WTC11 (cell line): ENCODE measurements at regions not wholly inside any gene's neighbourhood (a gene's known extent, or its start where the extent isn't known, plus 50 kb on each side); places are given as distances from the start of the nearest gene placed in this dataset.

Source experiments
- ATAC-seq: fragments of 200-7000 bp; cut with Tn5 transposase; 2 replicates; pipeline ENCODE4 v1.10.0; 2021; ENCODE audit warnings: mild to moderate bottlenecking, moderate library complexity
- CTCF ChIA-PET: fragments of 300-600 bp; sonication (Branson Sonifier 250); formaldehyde crosslinking; loops from one replicate; lab custom pipeline; 2021; ENCODE audit warnings: antibody characterized with exemption; lab: Charles Lee
- POLR2A ChIA-PET: fragments of 350-600 bp; sonication (Branson Sonifier 250); formaldehyde crosslinking; loops from one replicate; lab custom pipeline; 2021; ENCODE audit warnings: antibody characterized with exemption; lab: Charles Lee
- DNase-seq: peaks from one replicate; pipeline ENCODE4 v3.0.0; 2021; ENCODE audit warnings: low spot score
- H3K27ac Mint-ChIP-seq: 2 replicates; pipeline ENCODE4 v1.8.0; 2021; ENCODE audit warnings: mixed read lengths
- H3K27me3 Mint-ChIP-seq: 2 replicates; pipeline ENCODE4 v1.8.0; 2021; ENCODE audit warnings: low read depth, mild to moderate bottlenecking, moderate library complexity, mixed read lengths
- H3K36me3 Mint-ChIP-seq: 2 replicates; pipeline ENCODE4 v1.8.0; 2021; ENCODE audit warnings: mixed read lengths
- H3K4me1 Mint-ChIP-seq: 2 replicates; pipeline ENCODE4 v1.8.0; 2022; ENCODE audit warnings: mixed read lengths
- H3K4me3 Mint-ChIP-seq: 2 replicates; pipeline ENCODE4 v1.8.0; 2021; ENCODE audit warnings: mild to moderate bottlenecking, moderate library complexity, mixed read lengths
- H3K9me3 Mint-ChIP-seq: 2 replicates; pipeline ENCODE4 v1.8.0; 2021; ENCODE audit warnings: mixed read lengths
- ATF1 ChIP-seq: sonication (generic); formaldehyde crosslinking; IDR thresholded peaks from 2 replicates; pipeline ENCODE4 v1.8.1; 2023; ENCODE audit warnings: mild to moderate bottlenecking, moderate library complexity, missing genetic modification reagents
- CREM ChIP-seq: sonication (generic); formaldehyde crosslinking; IDR thresholded peaks from 2 replicates; pipeline ENCODE4 v1.8.1; 2022; ENCODE audit warnings: mild to moderate bottlenecking, missing genetic modification reagents, moderate library complexity
- E2F4 ChIP-seq: sonication (generic); formaldehyde crosslinking; IDR thresholded peaks from 2 replicates; pipeline ENCODE4 v1.8.1; 2022; ENCODE audit warnings: low read depth, mild to moderate bottlenecking, moderate library complexity, missing genetic modification reagents, borderline replicate concordance
- FOXP1 ChIP-seq: sonication (generic); formaldehyde crosslinking; IDR thresholded peaks from 2 replicates; pipeline ENCODE4 v1.8.0; 2022; ENCODE audit warnings: missing genetic modification reagents, mild to moderate bottlenecking, moderate library complexity, borderline replicate concordance
- GTF2I ChIP-seq: fragments of 250-450 bp; sonication (Bioruptor Pico); conservative IDR thresholded peaks from 2 replicates; pipeline ENCODE4 v1.4.0; 2021; ENCODE audit warnings: mild to moderate bottlenecking
- JAZF1 ChIP-seq: fragments of 250-450 bp; sonication (Bioruptor Pico); IDR thresholded peaks from 2 replicates; pipeline ENCODE4 v1.9.0; 2021; ENCODE audit warnings: moderate library complexity, mild to moderate bottlenecking, inconsistent platforms
- MYBL2 ChIP-seq: sonication (generic); formaldehyde crosslinking; IDR thresholded peaks from 2 replicates; pipeline ENCODE4 v1.8.1; 2023; ENCODE audit warnings: mild to moderate bottlenecking, moderate library complexity, missing genetic modification reagents
- NFYB ChIP-seq: sonication (generic); formaldehyde crosslinking; conservative IDR thresholded peaks from 2 replicates; pipeline ENCODE4 v1.8.0; 2022; ENCODE audit warnings: low read depth, missing genetic modification reagents
- NR1H2 ChIP-seq: sonication (generic); formaldehyde crosslinking; IDR thresholded peaks from 2 replicates; pipeline ENCODE4 v1.9.0; 2021; ENCODE audit warnings: mild to moderate bottlenecking, moderate library complexity, missing genetic modification reagents
- NR3C1 ChIP-seq: sonication (generic); formaldehyde crosslinking; conservative IDR thresholded peaks from 2 replicates; pipeline ENCODE4 v1.8.1; 2023; ENCODE audit warnings: low read depth, mild to moderate bottlenecking, missing genetic modification reagents
- STAT6 ChIP-seq: sonication (generic); formaldehyde crosslinking; conservative IDR thresholded peaks from 2 replicates; pipeline ENCODE4 v1.8.1; 2023; ENCODE audit warnings: mild to moderate bottlenecking, low read depth, missing genetic modification reagents, moderate library complexity
- TCF7 ChIP-seq: sonication (generic); formaldehyde crosslinking; IDR thresholded peaks from 2 replicates; pipeline ENCODE4 v1.8.0; 2022; ENCODE audit warnings: mild to moderate bottlenecking, low read depth, missing genetic modification reagents, moderate library complexity
- TEAD4 ChIP-seq: sonication (generic); formaldehyde crosslinking; IDR thresholded peaks from 2 replicates; pipeline ENCODE4 v1.8.0; 2022; ENCODE audit warnings: mild to moderate bottlenecking, missing genetic modification reagents
- TP53 ChIP-seq: sonication (generic); formaldehyde crosslinking; IDR thresholded peaks from 2 replicates; pipeline ENCODE4 v1.8.1; 2023; ENCODE audit warnings: mild to moderate bottlenecking, missing genetic modification reagents
- ZNF219 ChIP-seq: sonication (generic); formaldehyde crosslinking; IDR thresholded peaks from 2 replicates; pipeline ENCODE4 v1.8.0; 2023; ENCODE audit warnings: missing genetic modification reagents, mild to moderate bottlenecking, borderline replicate concordance
- ZNF232 ChIP-seq: sonication (generic); formaldehyde crosslinking; IDR thresholded peaks from 2 replicates; pipeline ENCODE4 v1.8.0; 2022; ENCODE audit warnings: mild to moderate bottlenecking, missing genetic modification reagents
- ZNF396 ChIP-seq: fragments of 250-450 bp; sonication (Bioruptor Pico); IDR thresholded peaks from 2 replicates; pipeline ENCODE4 v1.8.0; 2021; ENCODE audit warnings: mild to moderate bottlenecking, moderate library complexity, borderline replicate concordance
- ZNF532 ChIP-seq: fragments of 250-450 bp; sonication (Bioruptor Pico); IDR thresholded peaks from 2 replicates; pipeline ENCODE4 v1.9.0; 2021; ENCODE audit warnings: mild to moderate bottlenecking, borderline replicate concordance
- ZSCAN18 ChIP-seq: fragments of 250-450 bp; sonication (Bioruptor Pico); IDR thresholded peaks from 2 replicates; pipeline ENCODE4 v2.1.2; 2022; ENCODE audit warnings: mild to moderate bottlenecking, moderate library complexity

- H3K4me1 Mint-ChIP-seq, result peaks cover 4% of the 10 kb centered on the region; the same call in 1 of the 2 replicates
- no peaks in the 10 kb centered on the region for H3K36me3 Mint-ChIP-seq
- TF ChIP-seq ZNF396 (no peak), NR1H2 (CRISPR knock-in tag) (no peak), ZSCAN18 (CRISPR knock-in tag) (no peak), ATF1 (CRISPR knock-in tag) (no peak), NFYB (CRISPR knock-in tag) (no peak), CREM (no peak), JAZF1 (CRISPR knock-in tag) (no peak)
- TF ChIP-seq, all 79 proteins: peak for 0
- ChIA-PET POLR2A (no interaction called here), CTCF (no interaction called here)
- Mint-ChIP-seq H3K27me3 (no peaks in the 10 kb centered on the region), H3K27ac (no peak overlapping the region), H3K4me3 (no peak overlapping the region), H3K9me3 (no peaks in the 10 kb centered on the region)
- DNase-seq, result no peak
- ATAC-seq, result no peak
Observed at GRCh38 chr5:105430516-105430915, 1867.9 kb upstream of the NUDT12 start.

- Mint-ChIP-seq H3K36me3 (no peaks in the 10 kb centered on the region), H3K9me3 (no peaks in the 10 kb centered on the region), H3K27me3 (no peaks in the 10 kb centered on the region), H3K4me3 (no peak overlapping the region), H3K4me1 (peaks cover 4% of the 10 kb centered on the region; the same call in 1 of the 2 replicates), H3K27ac (no peak overlapping the region)
- DNase-seq (no peak), ATAC-seq (no peak)
- ChIA-PET CTCF (no interaction called here), POLR2A (no interaction called here)
- TF ChIP-seq MYBL2 (no peak), ZNF232 (CRISPR knock-in tag) (no peak), TEAD4 (CRISPR knock-in tag) (no peak), STAT6 (CRISPR knock-in tag) (no peak), TCF7 (CRISPR knock-in tag) (no peak), GTF2I (no peak)
Observed at GRCh38 chr5:105428451-105429380, 1866.1 kb upstream of the NUDT12 start.

- H3K4me1 Mint-ChIP-seq, result peaks cover 8% of the 10 kb centered on the region
- CTCF ChIA-PET, result no interaction called here
- no peak for ATAC-seq
- no peak for DNase-seq
- no peak for TF ChIP-seq TP53
- no peak for TF ChIP-seq ZNF396
- TF ChIP-seq, all 79 proteins: peak for 0
- no peak overlapping the region for H3K4me3 Mint-ChIP-seq
- no peaks in the 10 kb centered on the region; the same call in 1 of the 2 replicates for H3K27me3 Mint-ChIP-seq
- POLR2A ChIA-PET, result no interaction called here
- no peak overlapping the region for H3K27ac Mint-ChIP-seq
- H3K9me3 Mint-ChIP-seq, result peaks cover 55% of the 10 kb centered on the region
- H3K36me3 Mint-ChIP-seq, result peaks cover 30% of the 10 kb centered on the region
Observed at GRCh38 chr5:105414067-105414466, 1851.5 kb upstream of the NUDT12 start.

- Mint-ChIP-seq H3K4me1 (peaks cover 10% of the 10 kb centered on the region), H3K4me3 (no peak overlapping the region), H3K27ac (no peak overlapping the region), H3K36me3 (peaks cover 24% of the 10 kb centered on the region), H3K27me3 (no peaks in the 10 kb centered on the region; the same call in 1 of the 2 replicates), H3K9me3 (peaks cover 49% of the 10 kb centered on the region)
- no peak for DNase-seq
- CTCF ChIA-PET, result no interaction called here
- POLR2A ChIA-PET, result no interaction called here
- ATAC-seq, result no peak; the same call in 1 of the 2 replicates
- TF ChIP-seq FOXP1 (CRISPR knock-in tag), result no peak
- no peak for TF ChIP-seq E2F4 (CRISPR knock-in tag)
- no peak for TF ChIP-seq NR3C1 (CRISPR knock-in tag)
- no peak for TF ChIP-seq ZNF532 (CRISPR knock-in tag)
- no peak for TF ChIP-seq TP53
- TF ChIP-seq ZNF219 (CRISPR knock-in tag), result no peak
- no peak for TF ChIP-seq ZNF232 (CRISPR knock-in tag)
Observed at GRCh38 chr5:105413406-105413990, 1850.9 kb upstream of the NUDT12 start.
